HG03469 (cell line): ENCODE measurements at regions not wholly inside any gene's neighbourhood (a gene's known extent, or its start where the extent isn't known, plus 50 kb on each side); places are given as distances from the start of the nearest gene placed in this dataset.

Experiments used
- ATAC-seq: cut with Tn5 transposase; IDR thresholded peaks from one replicate; pipeline ENCODE4 v1.9.1; 2021; ENCODE audit warnings: mild to moderate bottlenecking, moderate library complexity, moderate number of reproducible peaks; ENCODE audit not compliant: unreplicated experiment

DNA sequence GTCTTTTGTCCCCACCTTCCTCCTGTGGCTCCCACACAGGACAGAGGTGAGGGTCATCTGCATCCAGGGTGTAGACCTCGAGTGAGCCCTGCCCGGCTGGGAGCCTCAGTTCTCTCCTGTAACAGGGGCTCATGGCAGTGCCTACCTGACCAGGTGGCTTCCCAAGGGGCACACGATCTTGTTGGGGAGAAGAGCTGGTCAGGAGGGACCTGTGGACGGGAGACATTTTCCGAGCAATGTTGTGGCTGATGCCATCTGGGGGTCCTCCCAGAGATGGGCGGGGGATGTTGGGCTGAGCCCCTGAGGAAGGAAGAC, 51.9 kb downstream of the CEBPB start:
- ATAC-seq, result no peak

GRCh38 chr20:50242863-50243609, 52.4 kb downstream of the CEBPB start:
- ATAC-seq, result no peak

- no peak for ATAC-seq
Observed at GRCh38 chr20:50243610-50244351, 53.2 kb downstream of the CEBPB start.

GRCh38 chr20:50244352-50245149, 53.9 kb downstream of the CEBPB start:
- ATAC-seq, result no peak

DNA sequence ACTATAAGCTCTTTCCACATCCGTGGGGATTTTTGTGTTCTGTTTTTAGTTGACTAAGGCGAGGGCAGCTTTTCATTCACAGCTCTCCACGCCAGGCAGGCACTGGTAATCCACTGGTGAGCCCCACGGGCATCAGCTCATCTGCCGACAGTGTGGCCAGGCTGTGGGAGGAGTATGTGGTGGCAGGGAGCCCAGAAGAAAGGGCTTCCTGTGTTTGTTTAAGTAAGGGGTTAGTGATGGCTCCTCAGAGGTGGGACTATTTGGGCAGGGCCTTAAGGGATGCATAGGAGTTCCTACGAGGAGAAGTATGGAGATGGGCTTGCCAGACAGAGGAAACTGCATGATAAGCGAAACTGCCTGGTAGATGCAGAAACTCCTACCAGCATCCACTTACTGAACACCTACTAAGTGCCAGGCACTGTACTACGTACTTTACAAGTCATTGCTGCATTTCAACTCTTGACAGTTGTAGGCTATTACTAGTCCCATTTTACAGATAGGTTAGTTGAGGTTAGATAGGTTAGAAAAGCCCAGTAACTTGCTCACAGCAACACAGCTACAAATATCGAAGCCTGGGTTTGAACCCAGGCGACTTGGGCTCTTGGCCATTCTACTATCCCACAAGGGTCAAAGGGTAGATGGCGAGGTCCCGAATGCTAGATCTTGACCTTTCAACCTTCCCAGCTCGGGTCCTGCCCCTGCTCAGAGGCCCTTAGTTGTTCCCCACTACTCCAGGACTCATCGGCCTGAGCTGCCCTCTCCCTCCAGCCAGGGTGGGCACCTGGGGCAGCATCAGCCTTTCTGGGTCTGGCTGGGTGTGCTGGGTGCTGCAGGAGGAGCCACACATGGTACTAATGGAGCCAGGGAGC, 55.1 kb downstream of the CEBPB start:
- ATAC-seq, result no peak

DNA sequence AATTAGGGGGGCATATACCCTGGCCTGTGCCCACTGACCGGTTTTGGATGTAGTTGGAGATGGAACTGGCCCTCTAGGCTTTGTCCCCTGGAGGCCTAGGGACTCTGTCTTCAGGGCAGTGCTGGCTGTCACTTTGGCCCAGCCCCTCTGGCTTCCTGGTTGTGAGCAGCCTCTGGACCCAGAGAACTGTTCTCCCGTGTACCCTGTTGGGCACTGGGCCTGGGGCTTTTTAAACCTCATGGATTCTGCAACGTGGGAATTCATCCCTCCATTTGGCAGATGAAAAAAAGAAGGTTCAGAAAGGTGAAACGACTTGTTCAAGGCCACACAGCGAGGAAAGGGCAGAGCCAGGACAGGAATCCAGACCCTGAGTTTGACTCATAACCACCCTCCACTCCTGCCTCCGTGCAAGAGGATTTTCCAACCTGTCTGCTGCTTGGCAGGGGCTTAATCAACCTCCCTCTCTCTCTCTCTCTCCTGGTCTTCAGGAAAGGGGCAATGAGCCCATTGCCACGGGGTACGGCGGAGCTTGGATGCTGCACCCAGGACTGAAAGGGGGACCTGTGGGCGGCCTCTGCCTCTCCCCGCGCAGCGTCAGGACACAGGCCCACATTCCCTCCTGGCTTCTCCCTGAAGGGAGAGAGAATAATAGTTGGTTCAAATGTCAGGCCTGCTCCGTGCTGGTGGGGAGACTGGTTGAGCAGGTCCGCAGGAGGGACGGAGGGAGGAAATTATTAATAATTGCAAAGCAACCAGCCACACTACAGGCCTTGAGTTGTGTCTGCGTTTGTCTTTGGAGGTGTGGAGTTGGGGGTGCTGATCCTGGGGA, 56.0 kb downstream of the CEBPB start:
- ATAC-seq, result no peak

GRCh38 chr20:50247196-50248094, 56.8 kb downstream of the CEBPB start:
- ATAC-seq, result no peak

- ATAC-seq, result no peak
Observed at GRCh38 chr20:50248104-50248641, 57.5 kb downstream of the CEBPB start.

- ATAC-seq, result no peak
Observed at GRCh38 chr20:50249447-50250388, 59.1 kb downstream of the CEBPB start.

DNA sequence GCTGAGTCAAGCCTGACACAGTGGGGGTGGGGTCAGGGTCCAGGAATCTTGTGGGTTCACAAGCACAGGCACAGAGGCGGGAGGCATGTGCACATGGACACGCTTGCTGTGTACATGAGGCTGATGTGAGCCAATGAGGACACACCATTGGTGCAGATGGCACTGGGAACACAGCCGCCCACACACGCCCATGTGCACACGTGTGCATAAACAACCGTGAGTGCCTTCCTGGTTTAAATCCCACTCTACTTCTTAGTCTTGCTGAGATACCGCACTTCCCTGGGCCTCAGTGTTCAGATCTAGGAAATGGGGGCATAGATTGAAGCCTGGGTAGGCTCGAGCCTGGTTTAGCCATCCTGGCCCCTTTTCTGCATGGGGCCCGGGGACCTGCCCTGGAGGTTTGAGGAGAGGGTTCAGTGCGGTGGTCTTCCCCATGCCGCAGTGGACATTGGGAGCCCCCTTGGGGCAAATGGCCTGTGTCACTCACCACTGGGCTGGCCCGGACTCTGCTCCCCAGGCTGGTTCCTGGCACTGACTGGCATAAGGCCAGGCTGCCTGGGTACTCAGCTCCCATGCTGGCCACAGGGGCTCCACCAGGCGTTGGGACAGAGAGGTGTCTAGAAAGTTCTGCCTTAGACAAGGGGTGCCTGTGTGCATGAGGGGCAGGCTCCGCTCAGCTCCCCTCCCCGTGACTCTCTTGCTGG, 60.2 kb downstream of the CEBPB start:
- ATAC-seq, result no peak

GRCh38 chr20:50251383-50251748, 60.7 kb downstream of the CEBPB start:
- no peak for ATAC-seq

GRCh38 chr20:50251992-50252511, 61.4 kb downstream of the CEBPB start:
- ATAC-seq, result no peak

- ATAC-seq, result no peak
Observed at GRCh38 chr20:50252701-50253100, 62.1 kb downstream of the CEBPB start.

GRCh38 chr20:50253101-50253500, 62.5 kb downstream of the CEBPB start:
- ATAC-seq, result no peak

DNA sequence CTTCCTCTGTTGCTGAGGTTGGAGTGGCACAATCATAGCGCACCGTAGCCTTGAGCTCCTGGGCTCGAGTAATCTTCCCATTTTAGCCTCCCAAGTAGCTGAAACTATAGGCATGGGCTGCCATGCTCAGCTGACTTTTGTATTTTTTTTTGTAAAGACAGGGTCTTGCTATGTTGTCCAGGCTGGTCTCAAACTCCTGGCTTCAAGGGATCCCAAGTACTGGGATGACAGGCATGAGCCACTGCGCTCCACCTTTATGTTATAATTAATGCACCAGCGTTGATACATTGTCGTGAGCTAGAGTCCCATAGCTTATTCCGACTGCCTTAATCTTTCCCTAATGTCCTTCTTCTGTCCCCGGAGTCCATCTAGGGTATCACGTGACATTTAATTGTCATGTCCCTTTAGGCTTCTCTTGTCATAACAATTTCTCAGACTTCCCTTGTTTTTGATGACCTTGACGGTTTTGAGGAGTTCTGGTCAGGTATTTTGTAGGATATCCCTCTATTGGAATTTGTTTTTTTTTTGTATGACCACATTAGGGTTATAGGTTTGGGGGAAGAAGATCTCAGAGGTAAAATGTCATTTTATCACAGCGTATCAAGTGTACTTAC, 63.9 kb downstream of the CEBPB start:
- ATAC-seq, result no peak

- no peak for ATAC-seq
Observed at GRCh38 chr20:50256577-50256976, 65.9 kb downstream of the CEBPB start.
